SJCRH30 (cell line): ENCODE measurements at regions not wholly inside any gene's neighbourhood (a gene's known extent, or its start where the extent isn't known, plus 50 kb on each side); places are given as distances from the start of the nearest gene placed in this dataset.

ENCODE experiments used
- DNase-seq, 2 experiments: peaks; one replicate each; pipeline ENCODE4 v3.0.0-alpha.2; 2015 to 2020
- H3K27ac ChIP-seq: fragments of 250-450 bp; sonication (Bioruptor Pico); 2 replicates; pipeline ENCODE4 v1.5.1; 2020; ENCODE audit warnings: mild to moderate bottlenecking, moderate library complexity
- H3K27me3 ChIP-seq: fragments of 250-450 bp; sonication (Bioruptor Pico); 2 replicates; pipeline ENCODE4 v1.5.1; 2020; ENCODE audit warnings: mild to moderate bottlenecking, moderate library complexity
- H3K36me3 ChIP-seq: fragments of 250-450 bp; sonication (Bioruptor Pico); 2 replicates; pipeline ENCODE4 v1.5.1; 2020; ENCODE audit warnings: mild to moderate bottlenecking, moderate library complexity
- H3K4me1 ChIP-seq: fragments of 250-450 bp; sonication (Bioruptor Pico); 2 replicates; pipeline ENCODE4 v1.5.1; 2020; ENCODE audit warnings: mild to moderate bottlenecking, moderate library complexity
- H3K4me3 ChIP-seq: fragments of 250-450 bp; sonication (Bioruptor Pico); 2 replicates; pipeline ENCODE4 v1.5.1; 2020; ENCODE audit warnings: mild to moderate bottlenecking, moderate library complexity
- H3K9me3 ChIP-seq: fragments of 250-450 bp; sonication (Bioruptor Pico); replicated peaks from 2 replicates; pipeline ENCODE4 v1.5.1; 2020; ENCODE audit warnings: mild to moderate bottlenecking, moderate library complexity

GRCh38 chr16:16857603-16858283 is 478.8 kb downstream of the NPIPA7 start:
- H3K4me1 ChIP-seq = no peaks in the 10 kb centered on the region
- no peaks in the 10 kb centered on the region for H3K27me3 ChIP-seq
- H3K9me3 ChIP-seq = no peaks in the 10 kb centered on the region
- H3K4me3 ChIP-seq = no peak overlapping the region
- H3K36me3 ChIP-seq = no peaks in the 10 kb centered on the region
- no peak overlapping the region for H3K27ac ChIP-seq
- DNase-seq = peak in 1 of 2 experiments; percentile 3

GRCh38 chr16:16861546-16861945 is 482.6 kb downstream of the NPIPA7 start:
- Histone ChIP-seq H3K4me3 (no peak overlapping the region), H3K9me3 (no peaks in the 10 kb centered on the region), H3K36me3 (no peaks in the 10 kb centered on the region), H3K4me1 (no peaks in the 10 kb centered on the region), H3K27ac (no peak overlapping the region), H3K27me3 (no peaks in the 10 kb centered on the region)
- DNase-seq = peak; percentile 27 to 49

GRCh38 chr16:16863672-16864071 is 484.7 kb downstream of the NPIPA7 start:
- Histone ChIP-seq H3K27ac (no peak overlapping the region), H3K4me3 (no peak overlapping the region), H3K9me3 (no peaks in the 10 kb centered on the region), H3K4me1 (no peaks in the 10 kb centered on the region), H3K36me3 (no peaks in the 10 kb centered on the region), H3K27me3 (no peaks in the 10 kb centered on the region)
- no peak for DNase-seq

GRCh38 chr16:16864536-16864935 is 485.6 kb downstream of the NPIPA7 start:
- Histone ChIP-seq H3K27me3 (no peaks in the 10 kb centered on the region), H3K36me3 (no peaks in the 10 kb centered on the region), H3K4me3 (no peak overlapping the region), H3K4me1 (no peaks in the 10 kb centered on the region), H3K27ac (no peak overlapping the region), H3K9me3 (no peaks in the 10 kb centered on the region)
- no peak for DNase-seq

GRCh38 chr16:16865374-16865773 is 486.4 kb downstream of the NPIPA7 start:
- H3K27me3 ChIP-seq = no peaks in the 10 kb centered on the region
- no peaks in the 10 kb centered on the region for H3K9me3 ChIP-seq
- H3K27ac ChIP-seq = no peak overlapping the region
- no peak for DNase-seq
- H3K4me3 ChIP-seq = no peak overlapping the region
- H3K4me1 ChIP-seq = no peaks in the 10 kb centered on the region
- no peaks in the 10 kb centered on the region for H3K36me3 ChIP-seq

GRCh38 chr16:16867973-16868372 is 489.0 kb downstream of the NPIPA7 start:
- Histone ChIP-seq H3K36me3 (no peaks in the 10 kb centered on the region), H3K4me3 (no peak overlapping the region), H3K4me1 (no peaks in the 10 kb centered on the region), H3K27me3 (no peaks in the 10 kb centered on the region), H3K9me3 (no peaks in the 10 kb centered on the region), H3K27ac (no peak overlapping the region)
- DNase-seq = no peak

- H3K9me3 ChIP-seq = no peaks in the 10 kb centered on the region
- no peak overlapping the region for H3K4me3 ChIP-seq
- no peaks in the 10 kb centered on the region for H3K4me1 ChIP-seq
- DNase-seq = no peak
- no peaks in the 10 kb centered on the region for H3K27me3 ChIP-seq
- no peaks in the 10 kb centered on the region for H3K36me3 ChIP-seq
- no peak overlapping the region for H3K27ac ChIP-seq
These were observed 489.8 kb downstream of the NPIPA7 start for GRCh38 chr16:16868727-16869126.

- DNase-seq = no peak
- Histone ChIP-seq H3K4me1 (no peaks in the 10 kb centered on the region), H3K27ac (no peak overlapping the region), H3K9me3 (no peaks in the 10 kb centered on the region), H3K4me3 (no peak overlapping the region), H3K36me3 (no peaks in the 10 kb centered on the region), H3K27me3 (no peaks in the 10 kb centered on the region)
These were observed 490.8 kb downstream of the NPIPA7 start for GRCh38 chr16:16869746-16870145.

- no peak overlapping the region for H3K27ac ChIP-seq
- no peaks in the 10 kb centered on the region for H3K36me3 ChIP-seq
- H3K4me3 ChIP-seq = no peak overlapping the region
- H3K4me1 ChIP-seq = no peaks in the 10 kb centered on the region
- no peaks in the 10 kb centered on the region for H3K9me3 ChIP-seq
- DNase-seq = no peak
- H3K27me3 ChIP-seq = no peaks in the 10 kb centered on the region
These were observed 492.3 kb downstream of the NPIPA7 start for GRCh38 chr16:16871196-16871595.

- no peaks in the 10 kb centered on the region for H3K4me1 ChIP-seq
- H3K9me3 ChIP-seq = no peaks in the 10 kb centered on the region
- DNase-seq = no peak
- no peaks in the 10 kb centered on the region for H3K36me3 ChIP-seq
- H3K4me3 ChIP-seq = no peak overlapping the region
- H3K27ac ChIP-seq = no peak overlapping the region
- no peaks in the 10 kb centered on the region for H3K27me3 ChIP-seq
These were observed 498.1 kb downstream of the NPIPA7 start for GRCh38 chr16:16877061-16877460.

- Histone ChIP-seq H3K27me3 (no peaks in the 10 kb centered on the region), H3K27ac (no peak overlapping the region), H3K36me3 (no peaks in the 10 kb centered on the region), H3K9me3 (no peaks in the 10 kb centered on the region), H3K4me3 (no peak overlapping the region), H3K4me1 (no peaks in the 10 kb centered on the region)
- no peak for DNase-seq
These were observed 500.8 kb downstream of the NPIPA7 start for GRCh38 chr16:16879567-16880251.

GRCh38 chr16:16881814-16882213 is 502.9 kb downstream of the NPIPA7 start:
- H3K9me3 ChIP-seq = no peaks in the 10 kb centered on the region
- H3K27me3 ChIP-seq = no peaks in the 10 kb centered on the region
- H3K4me3 ChIP-seq = no peak overlapping the region
- no peaks in the 10 kb centered on the region for H3K4me1 ChIP-seq
- no peak overlapping the region for H3K27ac ChIP-seq
- DNase-seq = no peak
- no peaks in the 10 kb centered on the region for H3K36me3 ChIP-seq

GRCh38 chr16:16882766-16883165 is 503.8 kb downstream of the NPIPA7 start:
- H3K27ac ChIP-seq = no peak overlapping the region
- H3K9me3 ChIP-seq = no peaks in the 10 kb centered on the region
- no peak overlapping the region for H3K4me3 ChIP-seq
- H3K36me3 ChIP-seq = no peaks in the 10 kb centered on the region
- H3K4me1 ChIP-seq = no peaks in the 10 kb centered on the region
- H3K27me3 ChIP-seq = no peaks in the 10 kb centered on the region
- DNase-seq = no peak

GRCh38 chr16:16884451-16884850 is 505.5 kb downstream of the NPIPA7 start:
- DNase-seq = no peak
- Histone ChIP-seq H3K4me3 (no peak overlapping the region), H3K27ac (no peak overlapping the region), H3K4me1 (no peaks in the 10 kb centered on the region), H3K27me3 (peaks cover 3% of the 10 kb centered on the region; the same call in 1 of the 2 replicates), H3K9me3 (no peaks in the 10 kb centered on the region), H3K36me3 (no peaks in the 10 kb centered on the region)

GRCh38 chr16:16887193-16887592 is 508.3 kb downstream of the NPIPA7 start:
- Histone ChIP-seq H3K36me3 (no peaks in the 10 kb centered on the region), H3K27ac (no peak overlapping the region), H3K4me1 (no peaks in the 10 kb centered on the region), H3K4me3 (no peak overlapping the region), H3K9me3 (no peaks in the 10 kb centered on the region), H3K27me3 (peaks cover 3% of the 10 kb centered on the region; the same call in 1 of the 2 replicates)
- DNase-seq = no peak

- Histone ChIP-seq H3K27me3 (peaks cover 3% of the 10 kb centered on the region; the same call in 1 of the 2 replicates), H3K27ac (no peak overlapping the region), H3K9me3 (no peaks in the 10 kb centered on the region), H3K36me3 (no peaks in the 10 kb centered on the region), H3K4me3 (no peak overlapping the region), H3K4me1 (no peaks in the 10 kb centered on the region)
- peak in 1 of 2 experiments; percentile 9 for DNase-seq
These were observed 512.0 kb downstream of the NPIPA7 start for GRCh38 chr16:16890964-16891363.
